ENCODE measurements at regions not wholly inside any gene's neighbourhood (a gene's known extent, or its start where the extent isn't known, plus 50 kb on each side); places are given as distances from the start of the nearest gene placed in this dataset.
"Not testable (repeated sequence)": the region's sequence is repeated elsewhere in the genome, so short reads cannot be mapped to it uniquely, and the experiment has no call there.

GRCh38 chr9:108803428-108804065, 52.2 kb downstream of the ACTL7B start:
- DNase-seq, result no peak

GRCh38 chr9:108802967-108803366, 52.8 kb downstream of the ACTL7B start:
- DNase-seq, result no peak

GRCh38 chr9:108801949-108802348, 53.8 kb downstream of the ACTL7B start:
- DNase-seq, result no peak

GRCh38 chr9:108800632-108801099, 55.1 kb downstream of the ACTL7B start:
- no peak for DNase-seq

- DNase-seq, result no peak
These were observed 62.2 kb downstream of the ACTL7B start for GRCh38 chr9:108793573-108793972.

- DNase-seq, result no peak
These were observed 66.0 kb downstream of the ACTL7B start for GRCh38 chr9:108789742-108790141.

GRCh38 chr9:108787690-108788048, 68.1 kb downstream of the ACTL7B start:
- DNase-seq, result no peak

GRCh38 chr9:108786901-108787689, 68.7 kb downstream of the ACTL7B start:
- DNase-seq, result no peak

GRCh38 chr9:108786322-108786721, 69.5 kb downstream of the ACTL7B start:
- DNase-seq, result no peak

GRCh38 chr9:108784998-108785397, 70.8 kb downstream of the ACTL7B start:
- DNase-seq, result no peak

GRCh38 chr9:108783731-108784495, 71.9 kb downstream of the ACTL7B start:
- DNase-seq, result no peak

GRCh38 chr9:108783326-108783725, 72.5 kb downstream of the ACTL7B start:
- DNase-seq, result no peak

GRCh38 chr9:108780942-108781734, 74.6 kb downstream of the ACTL7B start:
- no peak for DNase-seq

GRCh38 chr9:108779551-108780325, 76.0 kb downstream of the ACTL7B start:
- no peak for DNase-seq

- DNase-seq, result no peak
These were observed 78.7 kb downstream of the ACTL7B start for GRCh38 chr9:108776920-108777639.

- DNase-seq, result no peak
These were observed 79.9 kb downstream of the ACTL7B start for GRCh38 chr9:108775901-108776306.

GRCh38 chr9:108774088-108774487, 81.7 kb downstream of the ACTL7B start:
- not testable (repeated sequence) for DNase-seq

- DNase-seq, result no peak
These were observed 83.4 kb downstream of the ACTL7B start for GRCh38 chr9:108772301-108772894.

GRCh38 chr9:108768744-108769143, 87.0 kb downstream of the ACTL7B start:
- DNase-seq, result no peak

GRCh38 chr9:108766626-108767161, 89.1 kb downstream of the ACTL7B start:
- DNase-seq, result no peak

GRCh38 chr9:108765265-108765664, 90.5 kb downstream of the ACTL7B start:
- no peak for DNase-seq
